ENCODE measurements at regions not wholly inside any gene's neighbourhood (a gene's known extent, or its start where the extent isn't known, plus 50 kb on each side); places are given as distances from the start of the nearest gene placed in this dataset.

GRCh38 chr6:12575961-12576360 lies 140.6 kb upstream of the PHACTR1 start:
- Histone ChIP-seq H2BK12ac (ENCODE audit: insufficient read length, low read depth, low read length) (no peak overlapping the region), H3K9me3 (ENCODE audit: control insufficient read depth, low read depth, low read length) (no peaks in the 10 kb centered on the region), H3K27me3 (ENCODE audit: insufficient read depth, low read length) (no peaks in the 10 kb centered on the region), H2AFZ (ENCODE audit: low read length) (no peak overlapping the region), H3K56ac (ENCODE audit: insufficient read length, low read depth, low read length) (no peak overlapping the region), H2BK5ac (ENCODE audit: insufficient read length, low read length) (no peak overlapping the region), H3K27ac (ENCODE audit: insufficient read length, low read depth, low read length) (no peak overlapping the region), H4K91ac (ENCODE audit: insufficient read length, low read depth, low read length) (no peak overlapping the region), H2BK20ac (ENCODE audit: low read depth, low read length, poor library complexity, severe bottlenecking) (no peak overlapping the region), H4K8ac (replicated peaks; ENCODE audit: insufficient read length, low read depth, low read length) (no peak overlapping the region), H3K4me1 (ENCODE audit: insufficient read depth, low read length) (peaks cover 5% of the 10 kb centered on the region; the same call in 1 of the 2 replicates), H3T11ph (ENCODE audit: low read length) (no peak overlapping the region), H2BK15ac (ENCODE audit: low read depth, low read length) (no peak overlapping the region), H3K4ac (ENCODE audit: low read depth, low read length) (no peak overlapping the region), H3K9ac (ENCODE audit: extremely low read depth, insufficient read length, low read length) (no peak overlapping the region), H3K4me2 (ENCODE audit: insufficient read depth, insufficient read length, low read length) (no peak overlapping the region), H3K14ac (ENCODE audit: insufficient read depth, low read length) (no peak overlapping the region), H3K79me1 (ENCODE audit: insufficient read depth, low read depth, low read length, poor library complexity, severe bottlenecking) (no peaks in the 10 kb centered on the region), H4K20me1 (ENCODE audit: control insufficient read depth, insufficient read depth, insufficient read length) (no peaks in the 10 kb centered on the region), H3K18ac (ENCODE audit: insufficient read length, low read depth, low read length) (no peak overlapping the region), H2BK120ac (ENCODE audit: low read depth, low read length, poor library complexity, severe bottlenecking) (no peak overlapping the region), H3K23ac (ENCODE audit: insufficient read length, low read depth, low read length) (no peak overlapping the region), H3K23me2 (ENCODE audit: insufficient read length, low read depth, low read length, poor library complexity, severe bottlenecking) (no peaks in the 10 kb centered on the region), H4K5ac (ENCODE audit: insufficient read length, low read depth, low read length) (no peak overlapping the region), H3K79me2 (ENCODE audit: insufficient read depth, low read length) (no peaks in the 10 kb centered on the region), H2AK5ac (ENCODE audit: insufficient read length, low read length) (no peak overlapping the region)
- DNase-seq, result no peak
- H3K36me3 Mint-ChIP-seq (ENCODE audit: insufficient read depth in 1 of 3, low read depth in 3 of 3), result no peaks in the 10 kb centered on the region
- no peak overlapping the region for H3K4me3 Mint-ChIP-seq
- no peak for TF ChIP-seq CTCF (conservative IDR thresholded peaks at IDR 0.05)
- no CpG with 5 or more reads among the region's 4 CpGs for WGBS (ENCODE audit: extremely low coverage, insufficient read length, low lambda C conversion rate)
- no peaks in the 10 kb centered on the region; the same call in 1 of the 2 replicates for H3K27me3 Mint-ChIP-seq (ENCODE audit: low read depth)
- peaks cover 6 to 8% of the 10 kb centered on the region in 2 experiments for H3K4me1 Mint-ChIP-seq
- no peaks in the 10 kb centered on the region for H3K9me3 Mint-ChIP-seq
- no peak overlapping the region for H3K27ac Mint-ChIP-seq

Data from H9 (cell line).